G401.6 (cell line): ENCODE measurements at regions not wholly inside any gene's neighbourhood (a gene's known extent, or its start where the extent isn't known, plus 50 kb on each side); places are given as distances from the start of the nearest gene placed in this dataset.
"Not testable (repeated sequence)": the region's sequence is repeated elsewhere in the genome, so short reads cannot be mapped to it uniquely, and the experiment has no call there.

Source experiments
- FAIRE-seq: peaks from 2 replicates; lab custom pipeline; 2012; peaks lifted over from hg19 to GRCh38; lab: Jason Lieb, UNC

DNA sequence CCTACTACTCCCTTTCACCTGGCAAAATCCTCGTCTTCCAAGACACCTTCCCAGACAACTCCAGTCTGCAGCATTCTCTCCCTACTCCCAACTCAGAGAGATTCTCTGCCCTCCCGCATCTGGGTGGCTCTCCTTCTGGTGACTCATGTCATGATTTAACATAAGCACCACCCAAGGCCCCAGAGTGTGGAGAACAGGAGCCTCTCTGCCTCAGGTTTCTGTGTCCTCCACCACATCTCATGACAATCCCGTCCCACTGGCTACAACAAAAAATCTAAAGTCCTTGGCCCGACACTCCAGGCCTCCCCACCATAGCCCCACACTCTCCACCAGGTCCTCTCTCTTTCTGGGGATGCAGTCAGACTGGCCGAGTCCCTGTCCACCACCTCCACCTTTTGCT lies 197.1 kb downstream of the BCL11A start:
- FAIRE-seq: no peak

DNA sequence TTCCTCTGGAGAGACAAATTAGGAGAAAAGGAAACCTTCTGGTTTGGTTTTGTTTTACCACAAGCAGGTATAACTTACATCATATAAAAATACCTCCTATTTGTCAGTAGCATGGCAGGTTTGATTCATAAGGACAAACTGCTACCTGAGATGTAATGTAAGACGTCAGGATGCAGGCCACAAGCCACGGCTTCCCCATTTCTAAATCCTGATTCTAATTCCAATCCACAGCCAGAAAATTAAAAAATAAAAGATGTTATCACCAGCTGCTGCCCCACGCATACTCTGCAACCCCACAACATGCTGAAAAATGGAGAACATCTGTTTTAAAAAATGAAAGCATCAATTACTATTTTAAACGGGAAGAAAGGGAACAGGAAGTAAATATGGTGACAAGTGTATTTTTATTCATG lies 197.6 kb downstream of the BCL11A start:
- no peak for FAIRE-seq

DNA sequence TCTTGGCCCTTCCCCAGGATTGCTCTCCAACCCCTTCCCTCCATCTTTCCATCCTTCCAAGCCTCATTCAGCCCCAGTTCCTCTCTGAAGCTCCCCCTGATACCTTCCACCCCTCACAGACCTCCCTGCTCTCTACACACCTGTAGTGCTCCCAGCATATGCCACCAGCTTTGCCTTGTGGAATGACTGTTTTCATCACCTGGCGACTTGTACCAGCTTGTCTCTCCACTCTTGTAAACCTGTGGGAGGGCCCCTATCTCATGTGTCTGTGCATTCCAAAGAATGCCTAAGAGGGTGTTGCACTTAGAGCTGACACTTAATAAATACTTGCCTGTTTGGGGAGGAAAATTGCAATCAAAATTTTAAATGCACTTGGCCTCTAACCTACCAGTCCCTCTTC lies 198.7 kb downstream of the BCL11A start:
- FAIRE-seq: no peak

DNA sequence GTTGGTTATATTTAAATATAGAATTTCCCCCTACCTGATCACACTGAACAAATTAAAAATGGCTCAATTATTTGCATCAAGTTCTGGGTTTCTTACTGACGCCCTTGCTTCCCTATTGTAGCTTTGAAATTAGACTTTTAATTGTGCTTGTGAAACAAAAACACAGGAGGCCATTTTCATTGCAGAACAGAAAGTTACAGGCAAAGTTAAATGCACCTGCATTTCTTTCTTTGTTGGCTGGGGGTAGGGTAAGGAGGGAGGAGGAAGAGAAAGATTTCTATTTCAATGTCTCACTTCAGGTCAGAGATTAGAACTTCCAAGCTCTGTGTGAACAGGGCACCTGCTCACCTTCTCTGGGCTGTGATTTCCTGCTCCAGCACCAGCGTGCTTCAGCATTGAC lies 199.6 kb downstream of the BCL11A start:
- FAIRE-seq: no peak

DNA sequence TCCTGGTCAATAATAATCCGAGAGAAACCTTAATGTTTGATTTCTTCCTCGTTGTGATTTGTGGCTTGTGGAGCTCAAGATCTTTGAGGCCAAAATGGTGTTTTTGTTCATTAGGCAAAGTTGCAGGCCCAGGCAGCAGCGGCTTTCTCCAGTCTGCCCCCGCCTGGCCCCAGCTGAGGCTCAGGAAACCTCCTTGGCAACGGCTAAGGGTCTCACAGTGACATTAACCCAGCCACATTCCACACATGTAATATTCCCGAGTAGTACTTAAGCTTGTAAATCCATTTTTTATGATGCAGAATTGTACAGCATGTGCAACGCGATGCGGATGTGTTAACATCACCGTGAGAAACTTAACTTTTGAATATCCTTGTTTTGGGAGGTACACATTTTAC lies 200.1 kb downstream of the BCL11A start:
- FAIRE-seq: no peak

DNA sequence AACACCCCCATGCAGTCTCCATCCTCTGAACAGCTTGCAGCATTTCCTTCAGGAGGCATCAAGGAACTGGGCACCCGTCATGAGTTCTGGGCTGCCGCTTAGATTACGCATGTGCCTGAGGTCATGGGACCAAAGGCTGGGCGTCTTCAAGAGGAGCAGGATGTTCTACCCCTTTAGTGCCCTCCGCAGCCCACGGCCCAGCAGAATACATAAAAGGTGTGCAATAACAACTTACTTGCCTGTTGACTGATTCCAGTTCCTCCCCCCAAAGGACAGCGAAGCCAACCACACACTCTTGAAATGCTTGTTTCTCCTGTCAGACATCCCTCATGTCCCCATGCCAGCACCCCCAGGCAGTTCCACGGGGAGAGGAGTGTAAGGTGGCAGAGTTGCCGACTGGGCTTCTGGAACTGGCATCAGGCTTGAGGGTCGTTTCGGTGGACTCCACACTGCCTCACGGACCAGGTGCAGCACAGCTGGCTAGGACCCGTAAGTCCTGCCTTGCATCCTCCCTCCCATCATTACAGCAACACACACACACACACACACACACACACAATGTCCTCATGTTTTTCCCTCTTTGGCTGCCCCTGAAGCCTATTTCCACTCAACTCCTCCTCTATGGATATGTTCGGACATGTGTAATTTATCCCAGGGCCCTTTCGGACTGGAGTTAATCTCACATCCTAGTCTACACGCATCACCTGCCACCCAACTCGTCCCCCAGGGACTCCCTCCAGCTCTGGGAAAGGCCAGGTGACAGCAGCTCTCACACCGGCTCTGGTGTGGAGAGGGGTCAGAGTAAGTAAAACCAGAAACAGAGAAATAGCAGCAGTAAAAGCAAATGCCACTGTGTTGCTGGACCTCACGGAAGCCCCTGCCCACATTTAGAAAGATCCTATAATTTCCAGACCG lies 200.7 kb downstream of the BCL11A start:
- FAIRE-seq: no peak

DNA sequence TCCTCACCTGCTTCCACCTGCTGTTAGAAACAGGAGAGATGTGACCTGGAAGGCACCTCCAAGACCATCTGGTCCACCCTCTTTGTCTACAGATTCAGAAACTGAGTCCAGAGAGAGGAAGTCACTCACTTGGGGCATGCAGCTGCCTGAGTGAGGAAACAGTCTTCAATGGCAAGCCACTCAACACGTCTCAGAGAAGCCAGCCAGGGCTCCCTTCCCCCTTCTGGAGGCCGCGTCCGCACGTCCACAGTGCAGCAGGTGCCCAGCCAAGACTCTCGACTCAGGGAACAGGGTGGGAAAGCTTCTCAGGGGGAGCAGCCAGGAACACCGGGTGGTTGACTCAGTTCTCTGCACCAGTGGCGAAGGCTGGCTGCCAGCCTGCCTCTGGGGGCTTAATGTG lies 201.7 kb downstream of the BCL11A start:
- no peak for FAIRE-seq

DNA sequence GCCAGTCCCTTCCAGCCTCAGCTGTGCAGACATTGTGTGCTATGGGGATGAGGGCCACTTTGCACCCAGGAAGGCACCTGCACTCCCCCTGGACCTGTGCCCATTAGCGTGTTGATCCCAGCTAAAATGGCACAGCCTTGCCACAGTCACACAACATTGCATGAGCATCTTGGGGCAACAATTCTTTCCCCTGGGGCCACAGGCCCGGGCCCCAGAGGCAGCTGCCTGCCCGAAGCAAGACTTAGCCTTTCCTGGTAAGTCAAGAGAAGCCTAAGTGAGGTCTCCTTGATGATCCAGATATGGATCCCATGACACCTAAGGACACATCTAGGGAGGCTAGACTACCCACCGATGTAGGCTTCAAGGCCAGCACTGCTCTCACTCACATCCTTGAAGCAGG lies 202.1 kb downstream of the BCL11A start:
- no peak for FAIRE-seq

DNA sequence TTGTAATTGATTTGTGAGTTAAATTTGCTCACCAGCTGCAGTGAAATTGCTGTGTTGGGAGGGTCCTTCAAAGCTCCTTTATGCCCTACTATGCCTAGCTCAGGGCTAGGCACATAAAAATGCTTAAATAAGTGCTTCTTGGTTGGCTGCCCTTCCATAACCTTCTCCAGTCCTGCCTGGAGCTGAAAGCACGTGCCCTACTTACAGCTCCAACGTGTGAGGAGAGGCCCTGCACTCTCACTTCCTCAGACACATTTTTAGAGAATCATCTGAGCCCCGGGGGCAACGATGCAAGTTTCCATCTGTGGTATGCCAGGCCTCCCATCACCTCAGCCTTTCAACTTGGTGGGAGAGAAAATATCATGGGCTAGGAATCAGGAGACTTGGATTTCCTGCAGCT lies 202.7 kb downstream of the BCL11A start:
- no peak for FAIRE-seq

DNA sequence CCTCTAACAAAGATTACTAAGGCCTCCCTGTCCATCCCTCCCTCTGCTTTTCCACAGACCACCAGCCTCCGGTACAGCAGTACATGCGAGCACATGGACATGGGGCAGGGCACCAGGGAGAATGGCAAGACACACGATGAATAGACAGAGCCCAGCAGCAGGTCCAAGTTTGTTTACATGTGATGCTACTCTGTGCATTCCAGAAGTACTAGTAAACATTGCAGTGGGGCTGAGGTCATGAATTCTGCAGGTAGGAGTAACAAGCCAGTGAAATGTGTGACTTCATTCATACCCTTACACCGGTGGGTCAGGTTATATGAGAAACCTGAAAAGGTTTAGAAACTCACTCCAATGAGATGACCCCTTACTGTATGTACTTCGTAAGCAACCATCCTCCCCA lies 205.7 kb downstream of the BCL11A start:
- FAIRE-seq: no peak

DNA sequence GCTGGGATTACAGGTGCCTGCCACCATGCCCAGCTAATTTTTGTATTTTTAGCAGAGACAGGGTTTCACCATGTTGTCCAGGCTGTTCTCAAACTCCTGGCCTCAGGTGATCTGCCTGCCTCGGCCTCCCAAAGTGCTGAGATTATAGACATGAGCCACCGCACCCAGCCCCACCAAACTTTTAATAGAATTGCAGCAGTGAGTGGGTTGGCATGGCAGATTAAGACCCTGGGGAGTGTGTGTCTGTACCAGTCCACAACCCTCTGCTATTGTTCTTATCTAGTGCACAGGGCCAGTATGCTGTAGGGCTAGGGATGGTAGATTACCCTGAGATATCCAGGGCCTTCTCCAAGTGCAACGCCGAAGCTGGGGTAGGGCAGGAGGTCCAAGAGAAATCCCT lies 211.0 kb downstream of the BCL11A start:
- not testable (repeated sequence) for FAIRE-seq

DNA sequence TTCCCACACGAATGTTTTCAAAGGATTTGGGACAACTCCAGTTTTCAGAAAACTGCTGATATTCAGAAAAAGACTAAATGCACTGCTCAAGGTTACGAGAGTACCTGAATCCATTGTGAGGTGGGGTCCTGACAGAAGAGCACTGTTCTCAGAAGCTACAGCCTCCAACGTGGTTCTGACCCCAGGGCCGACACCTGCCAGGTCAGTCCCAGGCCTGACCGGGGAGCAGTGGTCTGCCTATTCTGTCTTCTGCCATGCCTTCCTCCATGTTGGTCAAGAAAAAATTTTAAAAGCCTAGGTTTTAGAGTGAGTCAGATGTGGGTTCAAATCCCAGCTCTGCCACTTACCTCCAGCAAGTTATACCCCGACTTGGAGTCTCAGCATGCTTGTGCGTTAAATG lies 212.3 kb downstream of the BCL11A start:
- no peak for FAIRE-seq

DNA sequence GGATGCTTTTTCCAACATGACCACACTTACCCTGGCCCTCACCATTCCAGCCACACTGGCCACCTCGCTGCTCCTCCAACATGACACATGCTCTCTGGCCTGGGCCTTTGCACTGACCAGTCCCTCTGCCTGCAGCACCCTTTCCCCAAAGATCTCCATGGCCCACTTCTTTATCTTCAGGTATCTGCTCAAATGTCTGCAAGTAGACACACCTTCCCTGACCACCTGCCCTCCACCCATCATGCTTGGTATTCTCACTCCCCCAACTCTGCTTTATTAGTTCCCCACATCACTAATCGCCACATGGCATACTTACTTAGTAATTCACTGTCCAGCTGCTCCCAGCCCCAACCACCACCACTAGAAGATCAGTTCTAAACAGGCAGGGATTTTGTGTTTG lies 214.2 kb downstream of the BCL11A start:
- no peak for FAIRE-seq

DNA sequence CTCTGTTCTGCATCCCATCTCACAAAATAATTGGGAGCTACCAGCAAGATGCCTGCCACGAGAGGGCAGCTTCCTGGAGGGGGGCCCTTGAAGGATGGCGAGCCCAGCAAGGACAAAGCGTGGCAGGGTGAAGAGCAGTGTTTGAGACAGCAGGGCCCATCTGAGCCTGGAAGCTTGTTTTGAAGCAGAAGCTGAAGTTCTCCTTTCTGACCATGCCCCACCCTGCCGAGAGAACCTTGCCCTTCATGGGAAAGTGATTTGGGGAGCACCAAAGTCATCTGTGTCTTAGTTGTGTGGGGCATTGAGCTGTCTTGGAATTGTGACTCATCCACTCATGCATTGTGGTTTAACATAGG lies 216.3 kb downstream of the BCL11A start:
- FAIRE-seq: no peak

DNA sequence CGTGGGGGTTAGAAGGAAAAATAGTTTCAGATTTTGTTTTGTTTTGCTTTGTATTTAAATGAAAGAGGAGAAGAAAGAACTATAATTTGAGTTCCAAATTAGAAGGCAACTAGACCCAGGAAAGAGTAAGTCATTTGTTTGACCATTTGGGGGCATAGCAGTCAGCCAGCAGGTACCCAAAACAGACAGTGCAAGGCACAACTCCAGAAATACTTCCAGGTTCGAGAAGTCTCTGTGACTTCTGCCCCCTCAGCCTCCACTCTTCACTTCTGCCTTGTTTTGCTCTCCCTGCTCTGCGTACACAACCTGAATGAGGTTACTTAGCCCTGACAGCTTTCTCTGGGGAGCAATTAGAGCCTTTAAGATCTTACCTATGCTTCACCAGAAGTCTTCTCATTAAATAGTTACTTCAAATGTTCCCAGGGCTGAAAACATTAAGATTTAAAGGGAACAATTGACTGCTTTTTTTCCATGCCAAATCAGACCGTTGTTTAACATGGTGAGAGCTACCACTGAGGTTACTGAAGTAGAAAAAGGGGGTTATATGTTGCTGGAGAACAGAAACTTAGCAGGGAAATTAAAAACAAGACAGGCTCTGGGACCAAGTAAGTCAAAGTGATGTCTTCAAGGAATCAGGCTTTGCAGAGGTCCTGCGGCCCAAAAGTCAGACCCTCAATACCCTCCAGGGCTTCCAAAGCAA lies 216.9 kb downstream of the BCL11A start:
- FAIRE-seq: no peak

DNA sequence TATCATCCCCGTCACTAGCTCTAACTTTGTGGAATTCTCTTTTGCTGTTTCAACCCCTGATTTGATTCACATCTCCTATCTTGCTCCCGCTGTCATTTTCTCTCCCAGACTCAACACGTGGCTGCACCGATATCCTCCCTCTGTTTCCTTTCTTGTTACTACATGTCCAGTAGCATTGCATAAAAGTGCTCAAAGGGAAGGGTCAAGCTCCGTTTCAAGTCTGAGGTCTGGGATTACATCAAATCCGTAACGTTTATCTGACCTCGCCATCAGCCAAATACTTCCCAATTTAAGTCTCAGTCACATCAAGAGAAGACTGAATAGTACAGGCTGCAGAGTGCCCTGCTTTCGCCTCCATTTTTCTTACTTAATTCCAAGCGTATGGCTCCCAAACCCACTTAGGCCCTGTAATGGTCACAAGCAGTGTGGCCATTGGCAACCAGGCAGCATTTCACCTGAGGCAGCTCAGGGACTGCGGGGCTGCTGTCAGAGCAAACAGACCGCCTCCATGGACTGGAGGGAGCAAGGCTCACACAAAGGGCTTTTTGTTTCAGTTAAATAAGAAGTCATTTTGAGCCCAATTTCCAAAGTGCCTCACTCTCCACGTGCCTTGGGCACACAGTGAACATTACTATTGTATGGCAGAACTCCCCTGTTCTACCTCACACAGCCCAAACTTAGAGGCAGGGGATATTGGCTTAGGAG lies 217.8 kb downstream of the BCL11A start:
- no peak for FAIRE-seq

DNA sequence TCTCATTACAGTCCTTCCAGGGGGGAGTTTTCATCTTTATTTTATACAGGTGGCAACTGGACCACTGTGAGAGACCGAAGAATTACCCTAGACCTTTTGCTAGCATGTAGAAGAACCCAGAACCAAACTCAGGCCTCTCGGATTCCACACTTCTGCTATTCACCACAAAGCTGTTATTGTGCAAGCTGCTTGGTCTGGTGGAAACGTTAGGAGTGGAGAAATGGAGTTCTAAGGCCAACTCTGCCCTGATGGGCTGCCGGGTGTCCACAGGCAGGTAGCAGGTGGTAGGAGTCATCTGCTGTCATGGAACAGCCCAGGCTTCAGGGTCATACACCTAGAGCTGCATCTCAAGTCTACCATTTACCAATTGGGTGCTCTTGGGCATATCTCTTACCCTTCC lies 218.8 kb downstream of the BCL11A start:
- no peak for FAIRE-seq

DNA sequence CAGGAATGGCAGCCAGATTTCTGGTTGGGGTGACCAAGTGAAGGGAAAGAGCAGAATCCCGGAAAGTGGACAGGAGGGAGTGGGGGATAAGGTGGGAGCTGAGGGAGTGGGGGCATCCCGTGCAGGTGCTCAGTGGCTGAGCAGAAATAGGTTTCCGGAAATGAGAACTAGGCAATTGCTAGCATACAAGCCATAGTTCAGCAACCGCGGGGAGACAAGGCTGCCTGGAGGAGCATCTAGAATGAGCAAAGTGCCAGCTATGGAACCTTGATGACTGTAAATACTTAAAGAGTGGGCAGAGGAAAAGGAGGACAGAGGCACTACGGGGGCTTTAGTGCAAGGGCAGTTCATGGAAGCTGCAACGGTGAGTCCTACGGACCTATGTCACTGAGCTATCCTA lies 220.2 kb downstream of the BCL11A start:
- no peak for FAIRE-seq

DNA sequence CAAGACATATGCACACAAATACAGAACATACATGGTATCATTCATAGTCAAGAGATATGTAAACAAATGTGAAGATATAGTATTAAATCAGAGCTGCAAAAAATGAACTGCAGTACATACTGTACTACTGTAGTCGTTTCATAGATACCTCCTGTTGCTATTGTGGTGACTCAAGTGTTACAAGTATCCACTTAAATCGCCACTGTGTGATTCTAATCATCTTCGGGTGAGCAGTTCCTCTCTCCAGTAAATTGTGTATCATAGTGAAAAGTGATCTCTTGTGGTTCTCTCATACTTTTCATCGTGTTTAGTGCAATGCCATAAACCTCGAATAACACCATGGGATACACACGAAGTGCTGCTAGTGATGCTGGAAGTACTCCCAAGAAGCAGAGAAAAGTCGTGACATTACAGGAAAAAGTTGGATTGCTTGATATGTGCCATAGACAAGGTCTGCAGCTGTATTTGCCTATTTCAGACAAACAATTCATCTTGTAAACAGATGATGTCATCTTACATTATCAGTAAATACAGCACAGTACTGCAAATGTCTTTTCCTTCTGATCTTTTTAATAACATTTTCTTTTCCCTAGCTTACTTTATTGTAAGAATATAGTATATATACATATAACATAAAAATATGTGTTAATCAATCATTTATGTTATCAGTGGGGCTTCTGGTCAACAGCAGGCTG lies 222.2 kb downstream of the BCL11A start:
- FAIRE-seq: no peak

DNA sequence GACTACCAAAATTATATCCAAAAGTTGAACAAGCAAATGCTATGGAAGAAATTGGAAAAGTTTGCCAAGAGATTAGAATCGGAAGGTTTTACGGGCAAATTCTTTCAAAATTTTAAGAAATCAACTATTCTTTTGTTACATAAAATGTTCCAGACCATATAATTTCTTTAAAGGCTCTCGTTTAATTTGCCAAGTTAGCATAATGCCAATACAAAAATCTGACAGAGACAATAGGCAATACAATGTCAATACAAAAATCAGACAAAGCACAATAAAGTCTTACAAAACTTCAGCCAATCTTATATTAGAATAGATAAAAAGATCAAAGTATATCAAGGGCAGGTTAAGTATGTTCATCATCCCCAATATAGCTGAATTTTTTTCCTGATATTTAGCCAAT lies 224.2 kb downstream of the BCL11A start:
- FAIRE-seq: no peak

DNA sequence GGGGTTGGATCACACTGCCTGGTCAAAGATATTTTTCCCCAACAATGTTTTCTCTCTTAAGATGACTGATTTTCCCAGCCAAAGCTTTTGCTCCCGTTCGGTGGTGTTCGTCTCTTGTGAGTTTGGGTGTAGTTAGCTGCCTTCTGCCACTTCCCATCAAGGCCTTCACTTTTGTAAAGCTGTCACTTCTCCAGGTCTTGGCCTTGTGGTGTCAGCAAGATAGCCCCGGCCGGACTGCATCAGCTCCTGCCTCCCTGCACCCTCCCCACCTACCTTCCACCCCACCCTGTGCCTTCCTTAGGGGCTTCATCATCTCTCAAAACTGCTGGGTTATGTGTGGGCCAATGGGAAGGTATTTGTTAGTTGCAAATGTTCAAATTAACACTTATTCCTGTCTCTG lies 228.9 kb downstream of the BCL11A start:
- FAIRE-seq: no peak

DNA sequence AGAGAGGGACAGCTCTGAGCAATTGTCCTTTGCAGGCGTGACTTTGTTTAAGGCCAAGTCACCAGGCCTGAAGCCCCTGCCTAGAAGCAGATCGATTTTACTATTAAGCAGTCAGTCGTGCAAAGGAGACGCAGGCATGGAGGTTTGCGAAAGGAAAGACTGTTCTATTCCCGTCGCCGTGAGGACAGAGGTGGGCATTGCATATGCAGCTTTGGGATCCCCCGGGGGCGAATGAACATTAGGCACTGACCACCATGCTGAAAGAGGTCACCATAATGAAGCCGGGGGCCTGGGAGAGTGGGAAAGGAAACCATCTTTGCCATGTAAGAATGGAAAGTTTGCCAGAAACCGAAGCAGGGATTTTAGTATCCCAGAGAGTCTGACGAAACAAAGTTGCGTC lies 231.6 kb downstream of the BCL11A start:
- no peak for FAIRE-seq

DNA sequence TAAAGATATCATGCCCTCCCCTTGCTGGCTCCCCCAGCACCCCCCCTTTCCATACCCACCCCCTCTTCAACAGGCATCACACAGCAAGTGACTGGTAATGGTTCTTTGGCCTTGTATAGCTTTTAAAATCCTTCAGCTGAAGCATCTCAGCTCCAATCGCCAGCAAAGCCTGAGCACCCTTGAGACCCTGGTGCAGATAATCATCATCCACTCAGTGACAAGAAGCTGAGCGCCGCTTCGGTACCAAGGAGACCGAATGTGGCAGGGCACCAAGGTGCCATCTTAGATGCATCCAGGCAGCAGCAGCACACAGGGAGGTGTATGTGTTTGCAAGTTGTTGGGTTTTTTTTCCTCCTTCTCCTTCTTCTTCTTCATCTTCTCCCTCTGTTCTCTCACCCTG lies 232.7 kb downstream of the BCL11A start:
- FAIRE-seq: no peak
